HG03097 (cell line): ENCODE measurements at regions not wholly inside any gene's neighbourhood (a gene's known extent, or its start where the extent isn't known, plus 50 kb on each side); places are given as distances from the start of the nearest gene placed in this dataset.
"Not testable (repeated sequence)": the region's sequence is repeated elsewhere in the genome, so short reads cannot be mapped to it uniquely, and the experiment has no call there.

Experiments used
- ATAC-seq: cut with Tn5 transposase; IDR thresholded peaks from one replicate; pipeline ENCODE4 v1.9.1; 2021; ENCODE audit not compliant: unreplicated experiment, low FRiP score

GRCh38 chr3:164401440-164401839, 676.9 kb downstream of the SI start:
- not testable (repeated sequence) for ATAC-seq

- no peak for ATAC-seq
Measured at GRCh38 chr3:164397462-164397861, 680.8 kb downstream of the SI start.

GRCh38 chr3:164393171-164393570, 685.1 kb downstream of the SI start:
- ATAC-seq, result no peak

GRCh38 chr3:164390046-164390445, 688.2 kb downstream of the SI start:
- no peak for ATAC-seq

- ATAC-seq, result no peak
Measured at GRCh38 chr3:164387236-164387635, 691.1 kb downstream of the SI start.

- ATAC-seq, result no peak
Measured at GRCh38 chr3:164380156-164380555, 698.1 kb downstream of the SI start.

- no peak for ATAC-seq
Measured at GRCh38 chr3:164377466-164377865, 700.8 kb downstream of the SI start.

- no peak for ATAC-seq
Measured at GRCh38 chr3:164375995-164376394, 702.3 kb downstream of the SI start.

- no peak for ATAC-seq
Measured at GRCh38 chr3:164375538-164375937, 702.8 kb downstream of the SI start.

- ATAC-seq, result no peak
Measured at GRCh38 chr3:164371681-164372080, 706.6 kb downstream of the SI start.

- no peak for ATAC-seq
Measured at GRCh38 chr3:164370970-164371369, 707.3 kb downstream of the SI start.

GRCh38 chr3:164365242-164365641, 713.1 kb downstream of the SI start:
- no peak for ATAC-seq

- ATAC-seq, result no peak
Measured at GRCh38 chr3:164364111-164364510, 714.2 kb downstream of the SI start.

- ATAC-seq, result no peak
Measured at GRCh38 chr3:164360738-164361406, 717.4 kb downstream of the SI start.

GRCh38 chr3:164360078-164360578, 718.2 kb downstream of the SI start:
- no peak for ATAC-seq

GRCh38 chr3:164352991-164353390, 725.3 kb downstream of the SI start:
- ATAC-seq, result no peak

GRCh38 chr3:164351131-164351530, 727.2 kb downstream of the SI start:
- ATAC-seq, result no peak

GRCh38 chr3:164342206-164342605, 736.1 kb downstream of the SI start:
- not testable (repeated sequence) for ATAC-seq

GRCh38 chr3:164341086-164341485, 737.2 kb downstream of the SI start:
- ATAC-seq, result no peak

- ATAC-seq, result no peak
Measured at GRCh38 chr3:164340273-164340672, 738.0 kb downstream of the SI start.

GRCh38 chr3:164332831-164333802, 745.2 kb downstream of the SI start:
- ATAC-seq, result no peak

- no peak for ATAC-seq
Measured at GRCh38 chr3:164326714-164327113, 751.6 kb downstream of the SI start.
